Right lobe of liver (tissue), 6 donors: ENCODE measurements at regions not wholly inside any gene's neighbourhood (a gene's known extent, or its start where the extent isn't known, plus 50 kb on each side); places are given as distances from the start of the nearest gene placed in this dataset.

Source experiments
- ATAC-seq, 4 donors: fragments of 200-7000 bp; cut with Tn5 transposase; one replicate each; pipeline ENCODE4 v1.9.1; 2020; ENCODE audit warnings: mild to moderate bottlenecking in 4 of 4, moderate library complexity in 4 of 4
- DNase-seq, 3 donors: peaks; one replicate each; pipeline ENCODE4 v3.0.0-alpha.2; 2020
- H3K27ac ChIP-seq, 3 donors: fragments of 200-600 bp; one replicate each; pipeline ENCODE4 v1.8.0; 2022
- H3K27me3 ChIP-seq, 2 donors: fragments of 200-600 bp; one replicate each; pipeline ENCODE4 v1.8.0; 2022
- H3K36me3 ChIP-seq, 4 donors: fragments of 200-600 bp; sonication (generic) in 1 of 4; one replicate each; pipeline versions ENCODE4 v1.5.1 to v1.8.0; 2017 to 2022; ENCODE audit warnings: control low read depth in 1 of 4
- H3K4me1 ChIP-seq, 4 donors: fragments of 200-600 bp; sonication (generic) in 1 of 4; one replicate each; pipeline versions ENCODE4 v1.5.1 to v1.8.0; 2017 to 2022; ENCODE audit warnings: control low read depth in 1 of 4
- H3K4me3 ChIP-seq, 3 donors: fragments of 200-600 bp; one replicate each; pipeline ENCODE4 v1.8.0; 2022
- H3K9me3 ChIP-seq, 4 donors: fragments of 200-600 bp; sonication (generic) in 1 of 4; one replicate each; pipeline versions ENCODE4 v1.5.1 to v1.8.0; 2017 to 2022; ENCODE audit warnings: control low read depth in 1 of 4
- POLR2A ChIP-seq: fragments of 450-650 bp; IDR thresholded peaks from one replicate; pipeline ENCODE4 v1.6.1; 2017; ENCODE audit warnings: antibody characterized with exemption, mild to moderate bottlenecking
- WGBS: methylation state at CpG from one replicate; pipeline ENCODE4 v1.1.6; 2018; ENCODE audit warnings: low coverage, low lambda C conversion rate; ENCODE audit not compliant: insufficient coverage; ENCODE audit errors: missing lambda C conversion rate; 5-methylcytosine and 5-hydroxymethylcytosine counted together
- intact Hi-C, 2 donors: fragments of 100-400 bp; cut with DNase I; formaldehyde crosslinking; loops; one replicate each; pipeline versions ENCODE4 v1.11.2 to v1.14.1; 2022
- TF ChIP-seq, protein P1 (sequence below), 4 donors: fragments of 200-600 bp in 3 of 4; fragments of 450-650 bp in 1 of 4; IDR thresholded peaks; one replicate each; pipeline versions ENCODE4 v1.5.1 to v1.8.0; 2016 to 2022; ENCODE audit warnings: antibody characterized with exemption in 4 of 4, mild to moderate bottlenecking in 2 of 4
- donor health status: DM: no; HTN: yes; CAD: no.
- donor health status: DM: no; HTN: no; CAD: no.
- donor health status: DM: no; HTN: no; CAD: no.
- donor health status: DM: no; HTN: yes; CAD: no.
- donor health status: DM: no; HTN: yes; CAD: no.

- ATAC-seq (no peak), DNase-seq (no peak)
- Histone ChIP-seq H3K27ac (no peak overlapping the region), H3K9me3 (no peaks in the 10 kb centered on the region), H3K4me3 (no peak overlapping the region), H3K4me1 (no peaks in the 10 kb centered on the region), H3K36me3 (no peaks in the 10 kb centered on the region), H3K27me3 (no peaks in the 10 kb centered on the region)
- WGBS: 47% methylated on average over 3 of the region's 3 CpGs
- intact Hi-C loops: no loop called here
- TF ChIP-seq POLR2A: no peak
- TF ChIP-seq, protein P1, sequence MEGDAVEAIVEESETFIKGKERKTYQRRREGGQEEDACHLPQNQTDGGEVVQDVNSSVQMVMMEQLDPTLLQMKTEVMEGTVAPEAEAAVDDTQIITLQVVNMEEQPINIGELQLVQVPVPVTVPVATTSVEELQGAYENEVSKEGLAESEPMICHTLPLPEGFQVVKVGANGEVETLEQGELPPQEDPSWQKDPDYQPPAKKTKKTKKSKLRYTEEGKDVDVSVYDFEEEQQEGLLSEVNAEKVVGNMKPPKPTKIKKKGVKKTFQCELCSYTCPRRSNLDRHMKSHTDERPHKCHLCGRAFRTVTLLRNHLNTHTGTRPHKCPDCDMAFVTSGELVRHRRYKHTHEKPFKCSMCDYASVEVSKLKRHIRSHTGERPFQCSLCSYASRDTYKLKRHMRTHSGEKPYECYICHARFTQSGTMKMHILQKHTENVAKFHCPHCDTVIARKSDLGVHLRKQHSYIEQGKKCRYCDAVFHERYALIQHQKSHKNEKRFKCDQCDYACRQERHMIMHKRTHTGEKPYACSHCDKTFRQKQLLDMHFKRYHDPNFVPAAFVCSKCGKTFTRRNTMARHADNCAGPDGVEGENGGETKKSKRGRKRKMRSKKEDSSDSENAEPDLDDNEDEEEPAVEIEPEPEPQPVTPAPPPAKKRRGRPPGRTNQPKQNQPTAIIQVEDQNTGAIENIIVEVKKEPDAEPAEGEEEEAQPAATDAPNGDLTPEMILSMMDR (IDR thresholded peaks at IDR 0.05): no peak
Measured at GRCh38 chr7:91632234-91632940, 248.1 kb downstream of the MTERF1 start.

GRCh38 chr7:91633013-91633441, 247.5 kb downstream of the MTERF1 start:
- Histone ChIP-seq H3K4me1 (no peaks in the 10 kb centered on the region), H3K9me3 (no peaks in the 10 kb centered on the region), H3K27me3 (no peaks in the 10 kb centered on the region), H3K27ac (no peak overlapping the region), H3K4me3 (no peak overlapping the region), H3K36me3 (no peaks in the 10 kb centered on the region)
- 81% methylated on average over 8 of the region's 8 CpGs for WGBS
- ATAC-seq (no peak), DNase-seq (no peak)
- intact Hi-C loops: no loop called here
- TF ChIP-seq, protein P1 (IDR thresholded peaks at IDR 0.05): no peak
- TF ChIP-seq POLR2A: no peak

DNA sequence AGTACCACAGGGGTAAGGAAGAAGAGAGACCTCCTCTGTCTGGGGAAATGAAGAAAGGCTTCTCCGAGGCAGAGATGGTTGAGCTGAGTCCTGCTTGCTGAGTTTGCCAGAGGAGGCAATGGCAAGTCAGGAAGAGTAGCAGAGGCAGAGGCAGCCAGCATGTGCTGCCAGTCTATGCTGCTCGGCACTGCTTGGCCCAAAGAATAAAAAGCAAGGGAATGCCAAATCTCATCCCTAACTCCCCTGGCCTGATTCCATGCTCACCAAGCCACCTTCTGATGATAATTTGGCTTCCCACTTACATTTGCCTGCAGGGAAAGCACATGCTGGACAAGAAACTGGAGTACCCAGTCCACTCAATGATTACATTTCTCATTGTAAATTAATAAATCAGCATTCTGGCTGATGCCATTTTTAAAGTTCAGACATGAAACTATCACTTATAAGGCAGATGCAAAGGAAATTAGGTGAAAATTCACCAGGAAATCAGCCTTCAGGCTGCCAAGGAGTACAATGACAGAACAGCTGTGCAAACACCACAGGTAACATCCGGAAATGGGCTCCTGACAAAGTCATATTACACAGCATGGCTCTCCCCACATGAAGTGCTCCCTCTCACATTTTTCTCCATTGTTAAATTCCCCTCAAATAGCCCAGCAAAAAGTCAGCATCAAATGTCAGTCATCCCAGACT, 245.9 kb downstream of the MTERF1 start:
- intact Hi-C loops: no loop called here
- no peak overlapping the region for H3K27ac ChIP-seq
- H3K4me1 ChIP-seq: no peaks in the 10 kb centered on the region
- WGBS: 48% methylated on average over 3 of the region's 3 CpGs
- no peak for TF ChIP-seq POLR2A
- TF ChIP-seq, protein P1 (IDR thresholded peaks at IDR 0.05): no peak
- no peaks in the 10 kb centered on the region for H3K36me3 ChIP-seq
- H3K27me3 ChIP-seq: no peaks in the 10 kb centered on the region
- ATAC-seq (no peak), DNase-seq (no peak)
- no peak overlapping the region for H3K4me3 ChIP-seq
- no peaks in the 10 kb centered on the region for H3K9me3 ChIP-seq

- no peaks in the 10 kb centered on the region for H3K4me1 ChIP-seq
- TF ChIP-seq, protein P1 (IDR thresholded peaks at IDR 0.05): peak; percentile 44 to 58 (median 47)
- no peak for TF ChIP-seq POLR2A
- peak; percentile 42 to 70 (median 64) for ATAC-seq
- intact Hi-C loops: no loop called here
- 51% methylated on average over 6 of the region's 6 CpGs for WGBS
- no peak for DNase-seq
- no peaks in the 10 kb centered on the region for H3K9me3 ChIP-seq
- no peaks in the 10 kb centered on the region for H3K36me3 ChIP-seq
- H3K4me3 ChIP-seq: no peak overlapping the region
- no peaks in the 10 kb centered on the region for H3K27me3 ChIP-seq
- H3K27ac ChIP-seq: no peak overlapping the region
Measured at GRCh38 chr7:91636129-91636724, 244.3 kb downstream of the MTERF1 start.
